GM12874 (cell line): ENCODE measurements at regions not wholly inside any gene's neighbourhood (a gene's known extent, or its start where the extent isn't known, plus 50 kb on each side); places are given as distances from the start of the nearest gene placed in this dataset.

Source experiments
- CTCF ChIP-seq: IDR thresholded peaks from 2 replicates; pipeline ENCODE4 v1.5.1; 2011; ENCODE audit warnings: low read depth, mild to moderate bottlenecking, control low read depth, low read length, moderate library complexity; ENCODE audit not compliant: insufficient read depth

- no peak for TF ChIP-seq CTCF
Observed at GRCh38 chr5:104273725-104274124, 711.1 kb upstream of the NUDT12 start.

GRCh38 chr5:104267320-104268015 is 704.9 kb upstream of the NUDT12 start:
- no peak for TF ChIP-seq CTCF

- no peak for TF ChIP-seq CTCF
Observed at GRCh38 chr5:104266161-104266560, 703.6 kb upstream of the NUDT12 start.

- TF ChIP-seq CTCF, result no peak
Observed at GRCh38 chr5:104265531-104266140, 703.0 kb upstream of the NUDT12 start.

- TF ChIP-seq CTCF, result no peak
Observed at GRCh38 chr5:104247260-104247659, 684.7 kb upstream of the NUDT12 start.

GRCh38 chr5:104241046-104241445 is 678.5 kb upstream of the NUDT12 start:
- no peak for TF ChIP-seq CTCF

- no peak for TF ChIP-seq CTCF
Observed at GRCh38 chr5:104237586-104237985, 675.0 kb upstream of the NUDT12 start.
